Endothelial cell of umbilical vein (primary cell): ENCODE measurements at regions not wholly inside any gene's neighbourhood (a gene's known extent, or its start where the extent isn't known, plus 50 kb on each side); places are given as distances from the start of the nearest gene placed in this dataset.

Source experiments
- BruUV-seq: library from RNA; stranded (reverse); fragments of 400-500 nt; replicated peaks from 2 replicates; lab custom pipeline; 2021; lab: Mats Ljungman, UMichigan
- CTCF ChIA-PET: fragments of 300-600, 350-600 bp; sonication (Branson Sonifier 250); formaldehyde crosslinking; loops from one replicate; lab custom pipeline; 2021; ENCODE audit warnings: antibody characterized with exemption, inconsistent platforms; lab: Charles Lee
- POLR2A ChIA-PET: fragments of 300-600, 350-600 bp; sonication (Branson Sonifier 250); formaldehyde crosslinking; loops from one replicate; lab custom pipeline; 2021; ENCODE audit warnings: antibody characterized with exemption, inconsistent platforms; lab: Charles Lee
- DNase-seq: peaks from one replicate; pipeline ENCODE4 v3.0.0-alpha.2; 2011; ENCODE audit warnings: low read depth, low spot score
- FAIRE-seq: peaks from 2 replicates; lab custom pipeline; 2011; peaks lifted over from hg19 to GRCh38; lab: Jason Lieb, UNC
- H2AFZ ChIP-seq: 2 replicates; pipeline ENCODE4 v1.6.0; 2012; ENCODE audit warnings: low read depth, low read length, control low read depth, inconsistent platforms
- H3K27ac ChIP-seq: 2 replicates; pipeline ENCODE4 v1.5.1; 2011; ENCODE audit warnings: low read depth, mild to moderate bottlenecking, control low read depth, low read length, moderate library complexity; ENCODE audit not compliant: insufficient read depth
- H3K27me3 ChIP-seq, 2 experiments: 2 replicates each; pipeline versions ENCODE4 v1.6.0 to v1.6.1; 2011; ENCODE audit warnings: low read length in 2 of 2, mixed read lengths in 1 of 2; ENCODE audit not compliant: control insufficient read depth in 2 of 2, insufficient read depth in 2 of 2
- H3K36me3 ChIP-seq, 2 experiments: 2 replicates in 1 of 2; 3 replicates in 1 of 2; pipeline ENCODE4 v1.5.1; 2011; ENCODE audit warnings: low read length in 2 of 2, mild to moderate bottlenecking in 1 of 2, moderate library complexity in 1 of 2; ENCODE audit not compliant: control insufficient read depth in 2 of 2, insufficient read depth in 2 of 2; ENCODE audit errors: extremely low read depth in 1 of 2
- H3K4me1 ChIP-seq: 3 replicates; pipeline ENCODE4 v1.5.1; 2011; ENCODE audit warnings: mild to moderate bottlenecking, low read length; ENCODE audit not compliant: control insufficient read depth, insufficient read depth; ENCODE audit errors: extremely low read depth
- H3K4me2 ChIP-seq: 2 replicates; pipeline ENCODE4 v1.6.1; 2011; ENCODE audit warnings: low read length, control low read depth, mixed read lengths; ENCODE audit not compliant: insufficient read depth
- H3K4me3 ChIP-seq, 3 experiments: fragments of 200-600 bp in 1 of 3; sonication (generic), shearing (Covaris generic) in 1 of 3; replicated peaks in 1 of 3; 2 replicates each; pipeline ENCODE4 v1.5.1; 2011 to 2016; ENCODE audit warnings: control low read depth in 3 of 3, low read length in 3 of 3, mild to moderate bottlenecking in 2 of 3, inconsistent platforms in 1 of 3, low read depth in 1 of 3, moderate library complexity in 1 of 3; ENCODE audit not compliant: insufficient read depth in 1 of 3
- H3K79me2 ChIP-seq: 2 replicates; pipeline ENCODE4 v1.6.0; 2012; ENCODE audit warnings: low read length, inconsistent platforms; ENCODE audit not compliant: control insufficient read depth, insufficient read depth
- H3K9ac ChIP-seq: replicated peaks from 2 replicates; pipeline ENCODE3; 2011; ENCODE audit warnings: low read length, control low read depth; ENCODE audit not compliant: insufficient read depth; ENCODE audit errors: extremely low read depth
- H3K9me1 ChIP-seq: replicated peaks from 3 replicates; pipeline ENCODE4 v1.6.0; 2011; ENCODE audit warnings: mild to moderate bottlenecking, low read length; ENCODE audit not compliant: control insufficient read depth, insufficient read depth; ENCODE audit errors: extremely low read depth
- H3K9me3 ChIP-seq: replicated peaks from 2 replicates; pipeline ENCODE4 v1.5.1; 2012; ENCODE audit warnings: low read length, inconsistent platforms; ENCODE audit not compliant: control insufficient read depth, insufficient read depth
- H4K20me1 ChIP-seq: replicated peaks from 2 replicates; pipeline ENCODE3; 2011; ENCODE audit warnings: mild to moderate bottlenecking, low read length; ENCODE audit not compliant: control insufficient read depth, insufficient read depth; ENCODE audit errors: extremely low read depth
- CTCF ChIP-seq, 2 donors: IDR thresholded peaks; 1 replicate in 1 of 2; 2 replicates in 1 of 2; pipeline ENCODE4 v1.5.1; 2011; ENCODE audit warnings: low read length in 2 of 2, mild to moderate bottlenecking in 2 of 2, moderate library complexity in 2 of 2, control low read depth in 1 of 2, inconsistent platforms in 1 of 2, low read depth in 1 of 2; ENCODE audit not compliant: insufficient read depth in 1 of 2; ENCODE audit errors: extremely low read depth in 1 of 2
- EZH2 ChIP-seq: IDR thresholded peaks from 2 replicates; pipeline ENCODE4 v1.6.1; 2012; ENCODE audit warnings: borderline replicate concordance, low read depth, mild to moderate bottlenecking, moderate library complexity, low read length, inconsistent platforms; ENCODE audit not compliant: severe bottlenecking
- FOS ChIP-seq: IDR thresholded peaks from 2 replicates; pipeline ENCODE4 v1.6.1; 2011; ENCODE audit warnings: mild to moderate bottlenecking, low read length, moderate library complexity, borderline replicate concordance; ENCODE audit not compliant: insufficient read depth
- GATA2 ChIP-seq: IDR thresholded peaks from 2 replicates; pipeline ENCODE4 v1.7.0; 2011; ENCODE audit warnings: low read depth, mild to moderate bottlenecking, moderate library complexity, mixed read lengths, low read length; ENCODE audit not compliant: insufficient read length, insufficient read depth
- JUN ChIP-seq: IDR thresholded peaks from 2 replicates; pipeline ENCODE4 v1.6.1; 2011; ENCODE audit warnings: borderline replicate concordance, low read depth; ENCODE audit not compliant: insufficient read length, insufficient read depth
- MAX ChIP-seq: IDR thresholded peaks from 2 replicates; pipeline ENCODE4 v1.6.1; 2011; ENCODE audit not compliant: insufficient read depth, insufficient read length
- MYC ChIP-seq: IDR thresholded peaks from one replicate; pipeline ENCODE4 v1.6.1; 2011; ENCODE audit warnings: mild to moderate bottlenecking, low read depth, low read length
- POLR2A ChIP-seq: IDR thresholded peaks from 2 replicates; pipeline ENCODE4 v1.6.1; 2012; ENCODE audit warnings: low read depth, mild to moderate bottlenecking, control low read depth, low read length
- POLR2AphosphoS5 ChIP-seq: IDR thresholded peaks from 2 replicates; pipeline ENCODE4 v1.6.1; 2012; ENCODE audit warnings: low read depth, mild to moderate bottlenecking, control low read depth, low read length, moderate library complexity; ENCODE audit not compliant: insufficient read depth
- dilution Hi-C: fragments of 300-500 bp; cut with MboI; formaldehyde crosslinking; loops from one replicate; pipeline ENCODE4 v1.15.0; 2019; ENCODE audit warnings: low sequenced_read_pairs; ENCODE audit not compliant: extremely low pct_ligation_motif_present
- intact Hi-C: fragments of 100-400 bp; cut with micrococcal nuclease; formaldehyde crosslinking; loops from one replicate; pipeline ENCODE4 v1.10.0; 2022

- dilution Hi-C loops = no loop called here
- CTCF ChIA-PET = no interaction called here
- H3K27ac ChIP-seq = no peak overlapping the region
Observed at GRCh38 chrX:42472727-42473126, 305.2 kb downstream of the PPP1R2C start.

GRCh38 chrX:42466332-42467046 lies 311.5 kb downstream of the PPP1R2C start:
- H3K9me1 ChIP-seq = no peaks in the 10 kb centered on the region
- H3K27ac ChIP-seq = no peak overlapping the region
- dilution Hi-C loops = no loop called here
- no peak overlapping the region for H3K4me2 ChIP-seq
- no peaks in the 10 kb centered on the region for H4K20me1 ChIP-seq
- H3K9ac ChIP-seq = no peak overlapping the region
- TF ChIP-seq CTCF (IDR thresholded peaks at IDR 0.05; ENCODE audit: extremely low read depth in 1 of 2, insufficient read depth in 1 of 2, low read depth in 1 of 2, low read length in 2 of 2) = no peak
- TF ChIP-seq GATA2 = no peak
- TF ChIP-seq FOS = no peak
- TF ChIP-seq POLR2A = no peak
- no peak for TF ChIP-seq POLR2AphosphoS5
- no peak for TF ChIP-seq JUN
- TF ChIP-seq MAX = no peak
- no peak for TF ChIP-seq EZH2
- no peak for TF ChIP-seq MYC
- ChIA-PET CTCF (no interaction called here), POLR2A (no interaction called here)
- no peak for FAIRE-seq
- H3K9me3 ChIP-seq = no peaks in the 10 kb centered on the region
- intact Hi-C loops = no loop called here
- no peak overlapping the region for H3K4me3 ChIP-seq
- DNase-seq = peak; percentile 4
- H3K27me3 ChIP-seq = no peaks in the 10 kb centered on the region
- H2AFZ ChIP-seq = no peak overlapping the region
- no peaks in the 10 kb centered on the region for H3K4me1 ChIP-seq
- H3K79me2 ChIP-seq = no peaks in the 10 kb centered on the region
- no peaks in the 10 kb centered on the region for H3K36me3 ChIP-seq
- no TSS peak for BruUV-seq

More at GRCh38 chrX:42472727-42473126, 305.2 kb downstream of the PPP1R2C start:
- no peak overlapping the region for H2AFZ ChIP-seq
- TF ChIP-seq EZH2 (no peak), MAX (no peak), JUN (no peak), MYC (no peak), POLR2AphosphoS5 (no peak), GATA2 (no peak)
- no peaks in the 10 kb centered on the region for H3K79me2 ChIP-seq
- no peaks in the 10 kb centered on the region for H4K20me1 ChIP-seq
- no peak overlapping the region for H3K4me2 ChIP-seq
- no peaks in the 10 kb centered on the region for H3K9me3 ChIP-seq
- no peak overlapping the region for H3K4me3 ChIP-seq
- no peaks in the 10 kb centered on the region for H3K27me3 ChIP-seq
- no peak for DNase-seq
- H3K36me3 ChIP-seq = no peaks in the 10 kb centered on the region
- POLR2A ChIA-PET = no interaction called here
- no peaks in the 10 kb centered on the region for H3K4me1 ChIP-seq
- H3K9ac ChIP-seq = no peak overlapping the region
- peak; percentile 60 for FAIRE-seq
- intact Hi-C loops = no loop called here
- H3K9me1 ChIP-seq = no peaks in the 10 kb centered on the region
- no TSS peak for BruUV-seq
